Ishikawa (cell line): ENCODE measurements at regions not wholly inside any gene's neighbourhood (a gene's known extent, or its start where the extent isn't known, plus 50 kb on each side); places are given as distances from the start of the nearest gene placed in this dataset.

Source experiments
- CEBPB ChIP-seq: IDR thresholded peaks from 2 replicates; pipeline ENCODE4 v1.6.1; 2012
- CREB1 ChIP-seq: IDR thresholded peaks from 2 replicates; pipeline ENCODE4 v1.6.1; 2012; ENCODE audit warnings: low read depth
- EGR1 ChIP-seq: IDR thresholded peaks from 2 replicates; pipeline ENCODE4 v1.6.1; 2012
- EP300 ChIP-seq: IDR thresholded peaks from 2 replicates; pipeline ENCODE4 v1.6.1; 2012; ENCODE audit warnings: borderline replicate concordance
- FOXM1 ChIP-seq: IDR thresholded peaks from 2 replicates; pipeline ENCODE4 v1.6.1; 2012; ENCODE audit warnings: low read depth, borderline replicate concordance
- NFIC ChIP-seq: IDR thresholded peaks from 2 replicates; pipeline ENCODE4 v1.6.1; 2012
- RAD21 ChIP-seq: IDR thresholded peaks from 2 replicates; pipeline ENCODE4 v1.6.1; 2012; ENCODE audit warnings: low read depth
- TAF1 ChIP-seq: IDR thresholded peaks from 2 replicates; pipeline ENCODE4 v1.6.1; 2012; ENCODE audit warnings: low read depth, mild to moderate bottlenecking
- TCF12 ChIP-seq: IDR thresholded peaks from 2 replicates; pipeline ENCODE4 v1.6.1; 2012; ENCODE audit warnings: low read depth
- TEAD4 ChIP-seq: IDR thresholded peaks from 2 replicates; pipeline ENCODE4 v1.6.1; 2012
- YY1 ChIP-seq: IDR thresholded peaks from 2 replicates; pipeline ENCODE4 v1.6.1; 2012; ENCODE audit warnings: low read depth
- ZBTB7A ChIP-seq: IDR thresholded peaks from 2 replicates; pipeline ENCODE4 v1.6.1; 2012; ENCODE audit warnings: low read depth
- TF ChIP-seq, protein P1 (sequence below): IDR thresholded peaks from 2 replicates; pipeline ENCODE4 v1.6.1; 2012; ENCODE audit warnings: low read depth, mild to moderate bottlenecking
- TF ChIP-seq, protein P2 (sequence below): IDR thresholded peaks from 2 replicates; pipeline ENCODE4 v1.6.1; 2012
- TF ChIP-seq, protein P3 (sequence below): IDR thresholded peaks from 2 replicates; pipeline ENCODE4 v1.6.1; 2012

DNA sequence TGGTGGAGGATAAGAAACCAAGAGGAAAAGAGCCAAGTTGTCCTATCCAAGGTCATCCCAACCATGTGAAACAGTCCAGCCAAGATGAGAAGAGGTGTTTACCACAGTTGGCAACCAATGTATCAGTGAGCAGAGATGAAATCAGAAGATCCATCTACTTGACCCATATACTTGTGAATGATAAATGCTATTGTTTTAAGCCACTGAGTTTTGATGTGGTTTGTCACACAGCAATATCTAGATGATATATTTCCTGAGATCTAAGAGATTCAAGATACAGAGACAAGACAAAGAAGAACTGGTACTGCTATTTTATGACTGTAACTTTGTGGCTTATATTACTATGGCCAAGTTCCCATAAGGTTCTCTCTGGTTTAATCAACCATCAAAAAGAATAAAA lies 721.2 kb downstream of the MAFB start:
- TF ChIP-seq ZBTB7A: no peak
- TF ChIP-seq, protein P1, sequence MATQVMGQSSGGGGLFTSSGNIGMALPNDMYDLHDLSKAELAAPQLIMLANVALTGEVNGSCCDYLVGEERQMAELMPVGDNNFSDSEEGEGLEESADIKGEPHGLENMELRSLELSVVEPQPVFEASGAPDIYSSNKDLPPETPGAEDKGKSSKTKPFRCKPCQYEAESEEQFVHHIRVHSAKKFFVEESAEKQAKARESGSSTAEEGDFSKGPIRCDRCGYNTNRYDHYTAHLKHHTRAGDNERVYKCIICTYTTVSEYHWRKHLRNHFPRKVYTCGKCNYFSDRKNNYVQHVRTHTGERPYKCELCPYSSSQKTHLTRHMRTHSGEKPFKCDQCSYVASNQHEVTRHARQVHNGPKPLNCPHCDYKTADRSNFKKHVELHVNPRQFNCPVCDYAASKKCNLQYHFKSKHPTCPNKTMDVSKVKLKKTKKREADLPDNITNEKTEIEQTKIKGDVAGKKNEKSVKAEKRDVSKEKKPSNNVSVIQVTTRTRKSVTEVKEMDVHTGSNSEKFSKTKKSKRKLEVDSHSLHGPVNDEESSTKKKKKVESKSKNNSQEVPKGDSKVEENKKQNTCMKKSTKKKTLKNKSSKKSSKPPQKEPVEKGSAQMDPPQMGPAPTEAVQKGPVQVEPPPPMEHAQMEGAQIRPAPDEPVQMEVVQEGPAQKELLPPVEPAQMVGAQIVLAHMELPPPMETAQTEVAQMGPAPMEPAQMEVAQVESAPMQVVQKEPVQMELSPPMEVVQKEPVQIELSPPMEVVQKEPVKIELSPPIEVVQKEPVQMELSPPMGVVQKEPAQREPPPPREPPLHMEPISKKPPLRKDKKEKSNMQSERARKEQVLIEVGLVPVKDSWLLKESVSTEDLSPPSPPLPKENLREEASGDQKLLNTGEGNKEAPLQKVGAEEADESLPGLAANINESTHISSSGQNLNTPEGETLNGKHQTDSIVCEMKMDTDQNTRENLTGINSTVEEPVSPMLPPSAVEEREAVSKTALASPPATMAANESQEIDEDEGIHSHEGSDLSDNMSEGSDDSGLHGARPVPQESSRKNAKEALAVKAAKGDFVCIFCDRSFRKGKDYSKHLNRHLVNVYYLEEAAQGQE: no peak
- TF ChIP-seq, protein P2, sequence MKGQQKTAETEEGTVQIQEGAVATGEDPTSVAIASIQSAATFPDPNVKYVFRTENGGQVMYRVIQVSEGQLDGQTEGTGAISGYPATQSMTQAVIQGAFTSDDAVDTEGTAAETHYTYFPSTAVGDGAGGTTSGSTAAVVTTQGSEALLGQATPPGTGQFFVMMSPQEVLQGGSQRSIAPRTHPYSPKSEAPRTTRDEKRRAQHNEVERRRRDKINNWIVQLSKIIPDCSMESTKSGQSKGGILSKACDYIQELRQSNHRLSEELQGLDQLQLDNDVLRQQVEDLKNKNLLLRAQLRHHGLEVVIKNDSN: no peak
- no peak for TF ChIP-seq EGR1
- no peak for TF ChIP-seq EP300
- no peak for TF ChIP-seq TEAD4
- no peak for TF ChIP-seq YY1
- no peak for TF ChIP-seq TCF12
- TF ChIP-seq CREB1: no peak
- TF ChIP-seq RAD21: no peak
- no peak for TF ChIP-seq TAF1
- TF ChIP-seq, protein P3, sequence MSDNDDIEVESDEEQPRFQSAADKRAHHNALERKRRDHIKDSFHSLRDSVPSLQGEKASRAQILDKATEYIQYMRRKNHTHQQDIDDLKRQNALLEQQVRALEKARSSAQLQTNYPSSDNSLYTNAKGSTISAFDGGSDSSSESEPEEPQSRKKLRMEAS: no peak
- no peak for TF ChIP-seq FOXM1
- no peak for TF ChIP-seq CEBPB
- TF ChIP-seq NFIC: no peak

DNA sequence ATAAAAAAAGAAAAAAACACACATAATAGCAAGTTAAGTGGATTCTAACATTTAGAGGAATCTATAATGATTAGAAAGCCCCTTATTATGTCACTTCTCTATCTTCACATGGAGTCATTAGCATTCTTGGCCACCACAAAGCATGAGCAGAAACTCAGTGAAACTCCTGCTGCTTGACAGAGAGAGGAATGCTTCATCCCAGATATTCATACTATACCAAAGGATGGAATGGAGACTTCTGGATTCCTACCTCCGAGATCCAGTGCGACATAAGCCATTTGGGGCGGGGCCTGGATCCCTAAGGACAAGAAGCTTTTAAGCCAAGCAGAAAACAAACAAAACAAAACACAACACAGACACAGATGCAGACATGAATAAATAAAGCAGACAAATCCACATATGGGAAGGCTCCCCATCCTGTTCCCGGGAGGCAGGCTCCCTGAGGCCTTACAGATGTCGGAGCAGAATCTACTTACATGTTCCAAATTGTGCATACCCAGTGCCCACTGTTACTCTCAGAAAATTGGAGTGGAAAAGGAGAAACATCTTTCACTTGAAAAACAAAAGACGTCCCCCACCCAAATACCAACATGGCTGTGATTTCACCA lies 727.3 kb downstream of the MAFB start:
- TF ChIP-seq NFIC (no peak), CREB1 (no peak), RAD21 (no peak), TCF12 (no peak), EGR1 (no peak), YY1 (no peak), TEAD4 (no peak), EP300 (no peak), FOXM1 (no peak), ZBTB7A (no peak)
- TF ChIP-seq, protein P3: no peak
- TF ChIP-seq, protein P1: no peak

DNA sequence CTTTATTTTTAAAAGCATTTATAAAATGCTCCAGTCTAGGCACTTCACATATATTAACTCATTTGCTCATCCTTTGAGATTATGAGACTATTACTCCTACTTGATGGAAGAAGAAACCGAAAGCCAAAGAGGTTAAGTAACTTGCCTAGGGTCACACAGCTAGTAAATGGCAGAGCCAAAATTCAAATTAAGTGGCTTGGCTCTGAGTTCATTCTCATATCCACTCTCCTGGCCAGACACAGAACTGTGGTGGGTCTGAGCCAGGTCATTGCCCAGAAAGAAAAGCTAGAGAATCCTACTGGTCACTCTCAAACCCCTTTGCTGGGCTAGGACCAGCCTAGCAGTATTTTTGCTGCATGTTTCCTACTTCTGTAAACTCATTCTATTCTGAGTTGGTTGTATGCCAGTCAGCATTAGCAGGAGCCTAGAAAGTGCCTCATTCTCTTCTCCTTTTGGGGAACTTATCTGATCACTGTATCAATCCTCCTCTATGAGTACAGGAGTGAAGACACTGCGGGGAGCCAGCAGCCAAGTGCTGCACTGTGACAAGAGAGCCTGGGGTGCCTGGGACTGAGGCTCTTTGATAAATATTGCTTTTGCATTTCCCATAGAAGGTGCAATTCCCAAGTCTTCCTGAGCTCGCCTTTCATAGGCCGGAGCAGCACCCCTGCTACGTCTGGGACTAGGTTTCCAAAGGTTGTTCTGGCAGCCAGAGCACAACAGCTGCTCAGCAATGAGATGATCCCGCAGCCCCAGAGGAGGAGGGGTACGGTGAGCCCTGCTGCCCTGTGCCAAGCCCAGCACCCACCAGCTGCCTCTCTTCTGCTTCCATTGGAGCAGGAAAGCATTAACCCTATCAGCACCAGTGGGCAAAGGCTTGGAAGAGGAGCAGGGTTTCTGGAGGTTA lies 728.3 kb downstream of the MAFB start:
- no peak for TF ChIP-seq TEAD4
- no peak for TF ChIP-seq CEBPB
- no peak for TF ChIP-seq TAF1
- no peak for TF ChIP-seq NFIC
- no peak for TF ChIP-seq FOXM1
- TF ChIP-seq, protein P3: no peak
- TF ChIP-seq, protein P2: no peak
- TF ChIP-seq RAD21: no peak
- TF ChIP-seq, protein P1: no peak
- no peak for TF ChIP-seq CREB1
- TF ChIP-seq EGR1: no peak
- no peak for TF ChIP-seq EP300
- no peak for TF ChIP-seq ZBTB7A
- no peak for TF ChIP-seq YY1
- no peak for TF ChIP-seq TCF12
